DOHH2 (cell line): ENCODE measurements at regions not wholly inside any gene's neighbourhood (a gene's known extent, or its start where the extent isn't known, plus 50 kb on each side); places are given as distances from the start of the nearest gene placed in this dataset.

ENCODE experiments used
- CTCF ChIP-seq: fragments of 200-600 bp; sonication (generic); IDR thresholded peaks from one replicate; pipeline ENCODE4 v1.5.1; 2014; ENCODE audit warnings: antibody characterized with exemption, mild to moderate bottlenecking, low read depth, low read length; ENCODE audit not compliant: poor library complexity, severe bottlenecking
- EZH2phosphoT487 ChIP-seq: fragments of 200-600 bp; sonication (generic); IDR thresholded peaks from 2 replicates; pipeline ENCODE4 v1.6.1; 2017; ENCODE audit warnings: borderline replicate concordance, mild to moderate bottlenecking, antibody characterized with exemption, low read length, moderate library complexity, mixed read lengths

- no peak for TF ChIP-seq CTCF
- no peak for TF ChIP-seq EZH2phosphoT487
Observed at GRCh38 chr4:181008164-181008563, 1235.0 kb upstream of the TENM3 start.
